ENCODE measurements at regions not wholly inside any gene's neighbourhood (a gene's known extent, or its start where the extent isn't known, plus 50 kb on each side); places are given as distances from the start of the nearest gene placed in this dataset.

DNA sequence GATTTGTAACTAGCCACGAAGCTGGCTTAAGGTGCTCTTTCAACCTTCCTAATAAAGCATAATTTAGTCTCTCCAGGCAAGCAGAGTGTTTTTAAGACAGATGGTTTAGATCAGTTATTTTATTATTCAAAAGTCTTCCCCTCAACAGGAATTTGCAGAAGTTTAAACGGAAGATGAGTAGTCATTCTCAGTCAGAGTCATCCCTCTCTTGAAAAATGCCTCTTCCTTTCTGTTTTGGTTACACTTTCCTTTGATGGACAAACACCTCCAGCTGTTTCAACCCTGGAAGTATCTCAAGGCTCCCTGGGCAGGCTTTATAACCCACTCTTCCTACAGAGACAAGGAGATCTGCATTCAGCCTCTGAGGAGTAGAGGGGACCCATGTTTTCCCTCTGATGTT lies 60.3 kb upstream of the POU2AF2 start:
- TF ChIP-seq, protein P1, sequence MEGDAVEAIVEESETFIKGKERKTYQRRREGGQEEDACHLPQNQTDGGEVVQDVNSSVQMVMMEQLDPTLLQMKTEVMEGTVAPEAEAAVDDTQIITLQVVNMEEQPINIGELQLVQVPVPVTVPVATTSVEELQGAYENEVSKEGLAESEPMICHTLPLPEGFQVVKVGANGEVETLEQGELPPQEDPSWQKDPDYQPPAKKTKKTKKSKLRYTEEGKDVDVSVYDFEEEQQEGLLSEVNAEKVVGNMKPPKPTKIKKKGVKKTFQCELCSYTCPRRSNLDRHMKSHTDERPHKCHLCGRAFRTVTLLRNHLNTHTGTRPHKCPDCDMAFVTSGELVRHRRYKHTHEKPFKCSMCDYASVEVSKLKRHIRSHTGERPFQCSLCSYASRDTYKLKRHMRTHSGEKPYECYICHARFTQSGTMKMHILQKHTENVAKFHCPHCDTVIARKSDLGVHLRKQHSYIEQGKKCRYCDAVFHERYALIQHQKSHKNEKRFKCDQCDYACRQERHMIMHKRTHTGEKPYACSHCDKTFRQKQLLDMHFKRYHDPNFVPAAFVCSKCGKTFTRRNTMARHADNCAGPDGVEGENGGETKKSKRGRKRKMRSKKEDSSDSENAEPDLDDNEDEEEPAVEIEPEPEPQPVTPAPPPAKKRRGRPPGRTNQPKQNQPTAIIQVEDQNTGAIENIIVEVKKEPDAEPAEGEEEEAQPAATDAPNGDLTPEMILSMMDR (IDR thresholded peaks at IDR 0.05; ENCODE audit: low read length), result no peak
- TF ChIP-seq EZH2 (optimal IDR thresholded peaks at IDR 0.05; ENCODE audit: low read depth, low read length), result no peak

Data from MM.1S (cell line).